ENCODE measurements at regions not wholly inside any gene's neighbourhood (a gene's known extent, or its start where the extent isn't known, plus 50 kb on each side); places are given as distances from the start of the nearest gene placed in this dataset.

DNA sequence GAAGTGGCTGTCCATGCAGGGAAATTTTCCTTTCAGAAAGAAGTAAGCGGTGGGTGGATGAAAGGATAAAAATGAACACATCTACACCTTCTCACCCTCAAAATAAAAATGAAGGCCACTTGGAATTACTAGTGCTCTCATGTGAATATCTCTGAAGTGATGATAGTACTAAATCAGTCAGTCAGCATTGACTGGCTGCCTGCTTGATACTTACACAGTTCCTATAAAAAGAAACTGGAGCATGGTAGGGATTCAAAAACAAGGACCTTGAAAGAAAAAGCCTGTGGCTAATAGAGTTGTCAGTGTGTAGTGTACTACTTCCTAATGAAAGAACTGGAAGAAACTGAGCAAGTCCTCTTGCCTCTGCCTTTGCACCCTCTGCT is 239.7 kb downstream of the HLX start:
- H3K4me2 ChIP-seq (ENCODE audit: low read length), result no peak overlapping the region

GRCh38 chr1:221122501-221122900 is 243.3 kb downstream of the HLX start:
- Histone ChIP-seq H4K20me1 (ENCODE audit: low read length) (no peaks in the 10 kb centered on the region), H3K27ac (ENCODE audit: low read length) (no peak overlapping the region), H2AFZ (ENCODE audit: low read length) (no peak overlapping the region), H3K4me3 (ENCODE audit: low read length) (no peak overlapping the region), H3K9me2 (replicated peaks; ENCODE audit: low read length) (no peaks in the 10 kb centered on the region), H3K4me1 (ENCODE audit: insufficient read depth, low read length) (peaks cover 27% of the 10 kb centered on the region), H3K9ac (ENCODE audit: low read length) (no peak overlapping the region), H3K27me3 (ENCODE audit: low read length) (no peaks in the 10 kb centered on the region), H3K9me3 (ENCODE audit: low read length) (no peaks in the 10 kb centered on the region), H3F3A (ENCODE audit: low read length, unreplicated experiment) (no peaks in the 10 kb centered on the region), H3K79me2 (ENCODE audit: low read length) (no peaks in the 10 kb centered on the region), H3K4me2 (ENCODE audit: low read length) (0 out of 2 replicates have a peak overlapping the region, but pooled peaks have one; percentile 1), H3K36me3 (ENCODE audit: low read depth, low read length) (no peaks in the 10 kb centered on the region)
- peak; percentile 53 for DNase-seq
- TF ChIP-seq, protein P1, sequence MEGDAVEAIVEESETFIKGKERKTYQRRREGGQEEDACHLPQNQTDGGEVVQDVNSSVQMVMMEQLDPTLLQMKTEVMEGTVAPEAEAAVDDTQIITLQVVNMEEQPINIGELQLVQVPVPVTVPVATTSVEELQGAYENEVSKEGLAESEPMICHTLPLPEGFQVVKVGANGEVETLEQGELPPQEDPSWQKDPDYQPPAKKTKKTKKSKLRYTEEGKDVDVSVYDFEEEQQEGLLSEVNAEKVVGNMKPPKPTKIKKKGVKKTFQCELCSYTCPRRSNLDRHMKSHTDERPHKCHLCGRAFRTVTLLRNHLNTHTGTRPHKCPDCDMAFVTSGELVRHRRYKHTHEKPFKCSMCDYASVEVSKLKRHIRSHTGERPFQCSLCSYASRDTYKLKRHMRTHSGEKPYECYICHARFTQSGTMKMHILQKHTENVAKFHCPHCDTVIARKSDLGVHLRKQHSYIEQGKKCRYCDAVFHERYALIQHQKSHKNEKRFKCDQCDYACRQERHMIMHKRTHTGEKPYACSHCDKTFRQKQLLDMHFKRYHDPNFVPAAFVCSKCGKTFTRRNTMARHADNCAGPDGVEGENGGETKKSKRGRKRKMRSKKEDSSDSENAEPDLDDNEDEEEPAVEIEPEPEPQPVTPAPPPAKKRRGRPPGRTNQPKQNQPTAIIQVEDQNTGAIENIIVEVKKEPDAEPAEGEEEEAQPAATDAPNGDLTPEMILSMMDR (conservative IDR thresholded peaks at IDR 0.05; ENCODE audit: low read depth, low read length), result no peak
- TF ChIP-seq EZH2phosphoT487 (IDR thresholded peaks at IDR 0.05; ENCODE audit: borderline replicate concordance, low read length), result no peak
- no peak for TF ChIP-seq EZH2 (IDR thresholded peaks at IDR 0.05; ENCODE audit: low read length, unreplicated experiment)
- ChIA-PET POLR2A (ENCODE audit: unreplicated experiment) (no interaction called here), CTCF (interaction anchor here (0.5 kb wide), 1 partner anchor 81 kb away, joined by 8 read pairs; no protein-coding TSS in a partner anchor)
- ATAC-seq, result peak; percentile 32
- intact Hi-C loops (cut with micrococcal nuclease), result no loop called here
- BruUV-seq (replicated peaks), result no TSS peak

More for the DNA sequence above, 239.7 kb downstream of the HLX start:
- Histone ChIP-seq H2AFZ (ENCODE audit: low read length) (no peak overlapping the region), H3K27ac (ENCODE audit: low read length) (no peak overlapping the region), H3K9ac (ENCODE audit: low read length) (no peak overlapping the region), H3K4me1 (ENCODE audit: insufficient read depth, low read length) (peaks cover 35% of the 10 kb centered on the region), H3F3A (ENCODE audit: low read length, unreplicated experiment) (no peaks in the 10 kb centered on the region), H3K9me3 (ENCODE audit: low read length) (no peaks in the 10 kb centered on the region), H3K9me2 (replicated peaks; ENCODE audit: low read length) (no peaks in the 10 kb centered on the region), H3K36me3 (ENCODE audit: low read depth, low read length) (no peaks in the 10 kb centered on the region), H4K20me1 (ENCODE audit: low read length) (no peaks in the 10 kb centered on the region), H3K27me3 (ENCODE audit: low read length) (no peaks in the 10 kb centered on the region), H3K79me2 (ENCODE audit: low read length) (no peaks in the 10 kb centered on the region), H3K4me3 (ENCODE audit: low read length) (no peak overlapping the region)
- intact Hi-C loops (cut with micrococcal nuclease), result loop anchor here (5.0 kb wide), 1 partner anchor 43 kb away; no protein-coding TSS in a partner anchor
- TF ChIP-seq, protein P1 (conservative IDR thresholded peaks at IDR 0.05; ENCODE audit: low read depth, low read length), result no peak
- TF ChIP-seq EZH2 (IDR thresholded peaks at IDR 0.05; ENCODE audit: low read length, unreplicated experiment) (no peak), EZH2phosphoT487 (IDR thresholded peaks at IDR 0.05; ENCODE audit: borderline replicate concordance, low read length) (no peak)
- no TSS peak for BruUV-seq (replicated peaks)
- ChIA-PET CTCF (no interaction called here), POLR2A (ENCODE audit: unreplicated experiment) (no interaction called here)
- ATAC-seq, result no peak
- no peak for DNase-seq

- ATAC-seq, result no peak
- no peaks in the 10 kb centered on the region for H3K9me3 ChIP-seq (ENCODE audit: low read length)
- no peaks in the 10 kb centered on the region for H4K20me1 ChIP-seq (ENCODE audit: low read length)
- H3K36me3 ChIP-seq (ENCODE audit: low read depth, low read length), result no peaks in the 10 kb centered on the region
- no peak overlapping the region for H3K4me2 ChIP-seq (ENCODE audit: low read length)
- no peak overlapping the region for H3K27ac ChIP-seq (ENCODE audit: low read length)
- H3K79me2 ChIP-seq (ENCODE audit: low read length), result no peaks in the 10 kb centered on the region
- H3K9ac ChIP-seq (ENCODE audit: low read length), result no peak overlapping the region
- intact Hi-C loops (cut with micrococcal nuclease), result no loop called here
- no peak overlapping the region for H3K4me3 ChIP-seq (ENCODE audit: low read length)
- no peaks in the 10 kb centered on the region for H3K27me3 ChIP-seq (ENCODE audit: low read length)
- H3K4me1 ChIP-seq (ENCODE audit: insufficient read depth, low read length), result peaks cover 11% of the 10 kb centered on the region
- no peak overlapping the region for H2AFZ ChIP-seq (ENCODE audit: low read length)
- no peak for TF ChIP-seq EZH2 (IDR thresholded peaks at IDR 0.05; ENCODE audit: low read length, unreplicated experiment)
- TF ChIP-seq, protein P1 (conservative IDR thresholded peaks at IDR 0.05; ENCODE audit: low read depth, low read length), result no peak
- TF ChIP-seq EZH2phosphoT487 (IDR thresholded peaks at IDR 0.05; ENCODE audit: borderline replicate concordance, low read length), result no peak
- ChIA-PET POLR2A (ENCODE audit: unreplicated experiment) (interaction anchor here (0.6 kb wide), 1 partner anchor 10 kb away, joined by 3 read pairs; no protein-coding TSS in a partner anchor), CTCF (no interaction called here)
- DNase-seq, result no peak
- H3F3A ChIP-seq (ENCODE audit: low read length, unreplicated experiment), result no peaks in the 10 kb centered on the region
- no TSS peak for BruUV-seq (replicated peaks)
- no peaks in the 10 kb centered on the region for H3K9me2 ChIP-seq (replicated peaks; ENCODE audit: low read length)
These were observed 246.7 kb downstream of the HLX start for GRCh38 chr1:221125976-221126375.

All from PC-3 (cell line).